T-helper 2 cell treated with Interferon-gamma antibody and Interleukin-4, amounts not matched to agents 5 μg/mL and 100 μg/mL, for 36 hours (primary cell): ENCODE measurements at regions not wholly inside any gene's neighbourhood (a gene's known extent, or its start where the extent isn't known, plus 50 kb on each side); places are given as distances from the start of the nearest gene placed in this dataset.
"Not testable (repeated sequence)": the region's sequence is repeated elsewhere in the genome, so short reads cannot be mapped to it uniquely, and the experiment has no call there.

Experiments used
- DNase-seq: peaks from one replicate; pipeline ENCODE4 v3.0.0; 2021; ENCODE audit warnings: low spot score
- H3K27ac Mint-ChIP-seq: one replicate; pipeline ENCODE4 v1.8.0; 2021; ENCODE audit warnings: mild to moderate bottlenecking, mixed read lengths
- H3K27me3 Mint-ChIP-seq: one replicate; pipeline ENCODE4 v1.8.0; 2021; ENCODE audit warnings: low read depth, mixed read lengths
- H3K36me3 Mint-ChIP-seq: one replicate; pipeline ENCODE4 v1.8.0; 2021; ENCODE audit warnings: low read depth, mixed read lengths
- H3K4me1 Mint-ChIP-seq: one replicate; pipeline ENCODE4 v1.8.0; 2021; ENCODE audit warnings: low read depth, mixed read lengths
- H3K4me3 Mint-ChIP-seq: one replicate; pipeline ENCODE4 v1.8.0; 2022; ENCODE audit warnings: mild to moderate bottlenecking, moderate library complexity, mixed read lengths
- H3K9me3 Mint-ChIP-seq: one replicate; pipeline ENCODE4 v1.8.0; 2021; ENCODE audit warnings: mixed read lengths

GRCh38 chr3:106048946-106049481 lies 180.2 kb upstream of the CBLB start:
- DNase-seq = no peak
- Mint-ChIP-seq H3K4me1 (peaks cover 11% of the 10 kb centered on the region), H3K36me3 (peaks cover 8% of the 10 kb centered on the region), H3K27ac (no peak overlapping the region), H3K27me3 (no peaks in the 10 kb centered on the region), H3K4me3 (no peak overlapping the region), H3K9me3 (peaks cover 22% of the 10 kb centered on the region)

DNA sequence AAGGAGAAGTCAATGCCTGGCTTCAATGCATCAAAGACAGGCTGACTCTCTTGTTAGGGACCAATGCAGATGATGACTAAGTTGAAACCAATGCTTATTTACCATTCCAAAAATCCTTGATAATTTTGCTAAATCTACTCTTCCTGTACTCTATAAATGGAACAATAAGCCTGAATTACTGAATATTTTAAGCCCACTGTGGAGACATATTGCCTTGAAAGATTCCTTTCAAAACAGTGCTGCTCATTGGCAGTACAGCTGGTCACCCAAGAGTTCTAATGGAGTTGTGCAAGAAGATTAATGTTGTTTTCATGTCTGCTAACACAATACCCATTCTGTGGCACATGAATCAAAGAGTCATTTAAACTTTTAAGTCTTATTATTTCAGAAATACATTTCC lies 181.0 kb upstream of the CBLB start:
- Mint-ChIP-seq H3K27me3 (no peaks in the 10 kb centered on the region), H3K4me1 (peaks cover 11% of the 10 kb centered on the region), H3K36me3 (peaks cover 8% of the 10 kb centered on the region), H3K27ac (no peak overlapping the region), H3K4me3 (no peak overlapping the region), H3K9me3 (peaks cover 25% of the 10 kb centered on the region)
- DNase-seq = no peak

- no peaks in the 10 kb centered on the region for H3K27me3 Mint-ChIP-seq
Observed at GRCh38 chr3:106056931-106057330, 188.1 kb upstream of the CBLB start.

GRCh38 chr3:106058475-106058874 lies 189.7 kb upstream of the CBLB start:
- Mint-ChIP-seq H3K4me1 (peaks cover 11% of the 10 kb centered on the region), H3K4me3 (no peak overlapping the region), H3K27ac (no peak overlapping the region), H3K36me3 (peaks cover 4% of the 10 kb centered on the region), H3K27me3 (no peaks in the 10 kb centered on the region), H3K9me3 (peaks cover 37% of the 10 kb centered on the region)
- DNase-seq = no peak

More at GRCh38 chr3:106056931-106057330, 188.1 kb upstream of the CBLB start:
- H3K4me3 Mint-ChIP-seq = no peak overlapping the region
- no peak for DNase-seq
- peaks cover 11% of the 10 kb centered on the region for H3K4me1 Mint-ChIP-seq
- no peak overlapping the region for H3K27ac Mint-ChIP-seq
- peaks cover 35% of the 10 kb centered on the region for H3K9me3 Mint-ChIP-seq
- H3K36me3 Mint-ChIP-seq = peaks cover 4% of the 10 kb centered on the region

GRCh38 chr3:106059953-106060517 lies 191.2 kb upstream of the CBLB start:
- peak overlapping the region; percentile 56 for H3K27ac Mint-ChIP-seq

DNA sequence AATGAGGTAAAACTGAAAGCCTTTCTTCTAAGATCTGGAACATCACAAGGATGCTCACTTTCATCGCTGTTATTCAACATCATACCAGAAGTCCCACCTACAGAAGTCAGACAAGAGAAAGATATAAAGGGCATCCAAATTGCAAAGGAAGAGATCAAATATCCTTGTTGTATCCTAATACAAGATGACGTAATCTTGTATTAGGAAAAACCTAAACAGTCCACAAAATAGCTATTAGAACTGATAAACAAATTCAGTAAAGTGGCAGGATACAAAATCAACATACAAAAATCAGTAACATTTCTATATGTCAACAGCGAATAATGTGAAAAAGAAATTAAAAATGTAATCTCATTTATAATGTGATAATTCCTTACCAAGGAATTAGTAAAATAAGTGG lies 195.1 kb upstream of the CBLB start:
- Mint-ChIP-seq H3K4me3 (no peak overlapping the region), H3K27me3 (no peaks in the 10 kb centered on the region), H3K4me1 (peaks cover 17% of the 10 kb centered on the region), H3K9me3 (peaks cover 30% of the 10 kb centered on the region), H3K36me3 (peaks cover 8% of the 10 kb centered on the region), H3K27ac (no peak overlapping the region)
- no peak for DNase-seq

More at GRCh38 chr3:106059953-106060517, 191.2 kb upstream of the CBLB start:
- Mint-ChIP-seq H3K4me3 (no peak overlapping the region), H3K36me3 (peaks cover 6% of the 10 kb centered on the region), H3K27me3 (no peaks in the 10 kb centered on the region), H3K9me3 (peaks cover 42% of the 10 kb centered on the region), H3K4me1 (peaks cover 11% of the 10 kb centered on the region)
- DNase-seq = no peak

GRCh38 chr3:106065831-106066230 lies 197.0 kb upstream of the CBLB start:
- Mint-ChIP-seq H3K9me3 (peaks cover 31% of the 10 kb centered on the region), H3K4me3 (no peak overlapping the region), H3K27me3 (no peaks in the 10 kb centered on the region), H3K36me3 (peaks cover 8% of the 10 kb centered on the region), H3K27ac (no peak overlapping the region), H3K4me1 (peaks cover 10% of the 10 kb centered on the region)
- DNase-seq = no peak

GRCh38 chr3:106067711-106068110 lies 198.9 kb upstream of the CBLB start:
- H3K36me3 Mint-ChIP-seq = peaks cover 8% of the 10 kb centered on the region
- H3K4me1 Mint-ChIP-seq = peaks cover 10% of the 10 kb centered on the region
- H3K9me3 Mint-ChIP-seq = peaks cover 33% of the 10 kb centered on the region
- DNase-seq = no peak
- no peaks in the 10 kb centered on the region for H3K27me3 Mint-ChIP-seq
- no peak overlapping the region for H3K27ac Mint-ChIP-seq
- H3K4me3 Mint-ChIP-seq = no peak overlapping the region

- Mint-ChIP-seq H3K27ac (peak overlapping the region; percentile 47), H3K27me3 (no peaks in the 10 kb centered on the region), H3K36me3 (peaks cover 8% of the 10 kb centered on the region), H3K4me3 (no peak overlapping the region), H3K9me3 (peaks cover 26% of the 10 kb centered on the region), H3K4me1 (peaks cover 10% of the 10 kb centered on the region)
- DNase-seq = no peak
Observed at GRCh38 chr3:106068381-106068780, 199.6 kb upstream of the CBLB start.

DNA sequence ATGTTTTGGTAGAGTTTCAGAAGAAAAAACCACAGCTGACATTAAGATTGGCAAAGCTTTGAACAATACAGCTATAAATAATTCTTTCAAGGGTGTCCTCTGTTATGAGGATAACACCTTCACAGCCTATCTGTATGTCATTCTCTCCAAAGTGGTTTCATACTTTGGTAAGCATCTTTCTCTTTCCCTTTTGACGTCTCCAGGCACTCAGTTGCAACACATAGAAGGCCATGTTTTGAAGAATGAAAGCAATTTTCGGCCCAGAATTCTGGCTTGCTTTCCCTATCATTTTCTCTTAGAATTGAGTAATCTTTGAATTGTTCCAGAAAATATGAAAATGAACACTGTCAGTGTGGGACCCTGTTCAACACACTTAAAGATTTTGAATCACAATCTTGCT lies 200.0 kb upstream of the CBLB start:
- Mint-ChIP-seq H3K4me1 (peaks cover 10% of the 10 kb centered on the region), H3K9me3 (peaks cover 23% of the 10 kb centered on the region), H3K36me3 (peaks cover 8% of the 10 kb centered on the region), H3K27ac (peak overlapping the region; percentile 47), H3K4me3 (no peak overlapping the region), H3K27me3 (no peaks in the 10 kb centered on the region)
- DNase-seq = no peak

DNA sequence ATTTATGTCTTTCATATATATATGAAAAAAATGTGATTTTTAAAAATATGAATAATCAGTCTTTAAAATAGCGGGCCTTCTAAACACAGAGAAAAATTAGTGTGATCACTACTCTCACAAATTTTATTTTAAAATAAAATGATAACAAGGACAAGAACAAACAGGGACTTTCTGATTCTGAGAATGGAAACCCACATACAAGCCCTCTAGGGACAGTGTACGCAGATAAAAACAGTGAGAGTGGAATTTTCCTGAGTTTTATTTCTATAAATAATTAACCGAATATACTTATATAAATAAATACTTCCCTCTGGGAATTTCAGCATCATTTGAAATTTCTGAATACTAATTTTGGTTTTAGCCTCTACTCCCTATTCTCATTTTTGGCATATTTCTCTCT lies 201.4 kb upstream of the CBLB start:
- H3K27me3 Mint-ChIP-seq = no peaks in the 10 kb centered on the region
- H3K36me3 Mint-ChIP-seq = peaks cover 6% of the 10 kb centered on the region
- no peak for DNase-seq
- no peak overlapping the region for H3K4me3 Mint-ChIP-seq
- peaks cover 10% of the 10 kb centered on the region for H3K4me1 Mint-ChIP-seq
- peaks cover 12% of the 10 kb centered on the region for H3K9me3 Mint-ChIP-seq
- no peak overlapping the region for H3K27ac Mint-ChIP-seq

GRCh38 chr3:106071306-106071705 lies 202.5 kb upstream of the CBLB start:
- H3K27ac Mint-ChIP-seq = no peak overlapping the region

DNA sequence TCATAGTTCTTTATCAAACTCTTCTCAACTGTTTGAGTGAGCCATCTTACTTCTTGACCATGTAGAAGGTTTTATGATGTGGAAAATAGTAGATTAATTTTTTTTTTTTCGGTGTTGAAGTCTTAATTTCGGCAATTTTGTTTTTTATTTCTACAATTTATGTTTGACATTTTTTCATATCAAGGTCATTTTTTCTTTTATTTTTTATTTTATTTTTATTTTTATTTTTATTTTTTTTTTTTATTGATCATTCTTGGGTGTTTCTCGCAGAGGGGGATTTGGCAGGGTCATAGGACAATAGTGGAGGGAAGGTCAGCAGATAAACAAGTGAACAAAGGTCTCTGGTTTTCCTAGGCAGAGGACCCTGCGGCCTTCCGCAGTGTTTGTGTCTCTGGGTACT lies 203.8 kb upstream of the CBLB start:
- not testable (repeated sequence) for H3K4me1 Mint-ChIP-seq, H3K4me3 Mint-ChIP-seq, H3K36me3 Mint-ChIP-seq, H3K27ac Mint-ChIP-seq, DNase-seq, H3K27me3 Mint-ChIP-seq
- H3K9me3 Mint-ChIP-seq = peaks cover 20% of the 10 kb centered on the region

More at GRCh38 chr3:106071306-106071705, 202.5 kb upstream of the CBLB start:
- no peak overlapping the region for H3K4me3 Mint-ChIP-seq
- no peaks in the 10 kb centered on the region for H3K27me3 Mint-ChIP-seq
- peaks cover 10% of the 10 kb centered on the region for H3K4me1 Mint-ChIP-seq
- peaks cover 8% of the 10 kb centered on the region for H3K36me3 Mint-ChIP-seq
- no peak for DNase-seq
- peaks cover 16% of the 10 kb centered on the region for H3K9me3 Mint-ChIP-seq

DNA sequence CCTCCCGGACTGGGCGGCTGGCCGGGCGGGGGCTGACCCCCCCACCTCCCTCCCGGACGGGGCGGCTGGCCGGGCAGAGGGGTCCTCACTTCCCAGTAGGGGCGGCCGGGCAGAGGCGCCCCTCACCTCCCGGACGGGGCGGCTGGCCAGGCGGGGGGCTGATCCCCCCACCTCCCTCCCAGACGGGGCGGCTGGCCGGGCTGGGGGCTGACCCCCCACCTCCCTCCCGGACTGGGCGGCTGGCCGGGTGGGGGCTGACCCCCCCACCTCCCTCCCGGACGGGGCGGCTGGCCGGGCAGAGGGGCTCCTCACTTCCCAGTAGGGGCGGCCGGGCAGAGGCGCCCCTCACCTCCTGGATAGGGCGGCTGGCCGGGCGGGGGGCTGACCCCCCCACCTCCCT lies 205.0 kb upstream of the CBLB start:
- H3K9me3 Mint-ChIP-seq = peaks cover 16% of the 10 kb centered on the region
- not testable (repeated sequence) for H3K4me1 Mint-ChIP-seq, H3K4me3 Mint-ChIP-seq, H3K36me3 Mint-ChIP-seq, DNase-seq, H3K27ac Mint-ChIP-seq, H3K27me3 Mint-ChIP-seq

- not testable (repeated sequence) for H3K36me3 Mint-ChIP-seq, H3K4me3 Mint-ChIP-seq, H3K27ac Mint-ChIP-seq, DNase-seq, H3K27me3 Mint-ChIP-seq, H3K4me1 Mint-ChIP-seq
- H3K9me3 Mint-ChIP-seq = peaks cover 12% of the 10 kb centered on the region
Observed at GRCh38 chr3:106075731-106076130, 206.9 kb upstream of the CBLB start.
